ENCODE measurements at regions not wholly inside any gene's neighbourhood (a gene's known extent, or its start where the extent isn't known, plus 50 kb on each side); places are given as distances from the start of the nearest gene placed in this dataset.

- DNase-seq (ENCODE audit: low spot score in 2 of 2): no peak
- H3K9me3 ChIP-seq: no peaks in the 10 kb centered on the region
- TF ChIP-seq CTCF (IDR thresholded peaks at IDR 0.05) (no peak), POLR2AphosphoS5 (IDR thresholded peaks at IDR 0.05) (no peak), POLR2A (IDR thresholded peaks at IDR 0.05) (no peak)
- H3K4me1 ChIP-seq: no peaks in the 10 kb centered on the region
- no peaks in the 10 kb centered on the region for H3K27me3 ChIP-seq
- H3K36me3 ChIP-seq: no peaks in the 10 kb centered on the region
- no peak overlapping the region for H3K4me3 ChIP-seq
- intact Hi-C loops (cut with DNase I; ENCODE audit: low total_unique reads): no loop called here
- H3K27ac ChIP-seq: no peak overlapping the region
Observed at GRCh38 chr16:55014022-55014421, 83.4 kb downstream of the IRX5 start.

GRCh38 chr16:55015181-55015913, 84.7 kb downstream of the IRX5 start:
- intact Hi-C loops (cut with DNase I; ENCODE audit: low total_unique reads): no loop called here
- DNase-seq (ENCODE audit: low spot score in 2 of 2): no peak
- no peaks in the 10 kb centered on the region for H3K4me1 ChIP-seq
- TF ChIP-seq POLR2A (IDR thresholded peaks at IDR 0.05): no peak
- TF ChIP-seq POLR2AphosphoS5 (IDR thresholded peaks at IDR 0.05): no peak
- no peak for TF ChIP-seq CTCF (IDR thresholded peaks at IDR 0.05)
- no peaks in the 10 kb centered on the region for H3K27me3 ChIP-seq
- no peak overlapping the region for H3K27ac ChIP-seq
- H3K9me3 ChIP-seq: no peaks in the 10 kb centered on the region
- no peaks in the 10 kb centered on the region for H3K36me3 ChIP-seq
- H3K4me3 ChIP-seq: no peak overlapping the region

- Histone ChIP-seq H3K4me1 (no peaks in the 10 kb centered on the region), H3K4me3 (no peak overlapping the region), H3K27ac (no peak overlapping the region), H3K36me3 (no peaks in the 10 kb centered on the region), H3K27me3 (no peaks in the 10 kb centered on the region), H3K9me3 (no peaks in the 10 kb centered on the region)
- intact Hi-C loops (cut with DNase I; ENCODE audit: low total_unique reads): no loop called here
- no peak for TF ChIP-seq POLR2A (IDR thresholded peaks at IDR 0.05)
- TF ChIP-seq POLR2AphosphoS5 (IDR thresholded peaks at IDR 0.05): no peak
- TF ChIP-seq CTCF (IDR thresholded peaks at IDR 0.05): no peak
- DNase-seq (ENCODE audit: low spot score in 2 of 2): no peak
Observed at GRCh38 chr16:55016515-55016914, 85.8 kb downstream of the IRX5 start.

- H3K36me3 ChIP-seq: no peaks in the 10 kb centered on the region
- no peak for DNase-seq (ENCODE audit: low spot score in 2 of 2)
- TF ChIP-seq POLR2A (IDR thresholded peaks at IDR 0.05) (no peak), POLR2AphosphoS5 (IDR thresholded peaks at IDR 0.05) (no peak)
- intact Hi-C loops (cut with DNase I; ENCODE audit: low total_unique reads): no loop called here
- H3K9me3 ChIP-seq: no peaks in the 10 kb centered on the region
- H3K4me3 ChIP-seq: no peak overlapping the region
- no peaks in the 10 kb centered on the region for H3K27me3 ChIP-seq
- H3K4me1 ChIP-seq: no peaks in the 10 kb centered on the region
- no peak overlapping the region for H3K27ac ChIP-seq
Observed at GRCh38 chr16:55017321-55017720, 86.7 kb downstream of the IRX5 start.

GRCh38 chr16:55018881-55019280, 88.2 kb downstream of the IRX5 start:
- intact Hi-C loops (cut with DNase I; ENCODE audit: low total_unique reads): no loop called here

More at GRCh38 chr16:55018881-55019280, 88.2 kb downstream of the IRX5 start:
- Histone ChIP-seq H3K36me3 (no peaks in the 10 kb centered on the region), H3K9me3 (no peaks in the 10 kb centered on the region), H3K4me1 (no peaks in the 10 kb centered on the region), H3K27ac (no peak overlapping the region), H3K4me3 (no peak overlapping the region), H3K27me3 (no peaks in the 10 kb centered on the region)
- TF ChIP-seq POLR2AphosphoS5 (IDR thresholded peaks at IDR 0.05) (no peak), POLR2A (IDR thresholded peaks at IDR 0.05) (no peak), CTCF (IDR thresholded peaks at IDR 0.05) (no peak)
- DNase-seq (ENCODE audit: low spot score in 2 of 2): no peak
